ENCODE measurements at regions not wholly inside any gene's neighbourhood (a gene's known extent, or its start where the extent isn't known, plus 50 kb on each side); places are given as distances from the start of the nearest gene placed in this dataset.

DNA sequence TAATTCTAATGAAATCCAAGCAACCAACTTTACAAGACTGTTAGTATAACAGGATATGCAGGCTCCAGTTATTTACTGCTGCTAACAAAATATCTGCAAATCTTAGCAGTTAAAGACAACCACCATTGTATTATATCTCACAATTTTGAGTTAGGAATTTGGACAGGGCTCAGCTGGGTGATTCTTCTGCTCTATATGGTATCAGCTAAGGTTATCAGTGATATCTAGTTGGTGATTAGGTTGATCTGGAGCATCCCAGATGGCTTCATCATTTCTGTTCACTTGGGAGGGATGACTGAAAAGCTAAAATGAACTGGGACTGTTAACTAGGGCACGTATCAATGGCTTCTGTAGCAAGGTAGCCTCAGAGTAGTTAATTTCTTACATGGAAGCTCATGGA is 105.7 kb downstream of the MBL2 start:
- TF ChIP-seq, protein P1, sequence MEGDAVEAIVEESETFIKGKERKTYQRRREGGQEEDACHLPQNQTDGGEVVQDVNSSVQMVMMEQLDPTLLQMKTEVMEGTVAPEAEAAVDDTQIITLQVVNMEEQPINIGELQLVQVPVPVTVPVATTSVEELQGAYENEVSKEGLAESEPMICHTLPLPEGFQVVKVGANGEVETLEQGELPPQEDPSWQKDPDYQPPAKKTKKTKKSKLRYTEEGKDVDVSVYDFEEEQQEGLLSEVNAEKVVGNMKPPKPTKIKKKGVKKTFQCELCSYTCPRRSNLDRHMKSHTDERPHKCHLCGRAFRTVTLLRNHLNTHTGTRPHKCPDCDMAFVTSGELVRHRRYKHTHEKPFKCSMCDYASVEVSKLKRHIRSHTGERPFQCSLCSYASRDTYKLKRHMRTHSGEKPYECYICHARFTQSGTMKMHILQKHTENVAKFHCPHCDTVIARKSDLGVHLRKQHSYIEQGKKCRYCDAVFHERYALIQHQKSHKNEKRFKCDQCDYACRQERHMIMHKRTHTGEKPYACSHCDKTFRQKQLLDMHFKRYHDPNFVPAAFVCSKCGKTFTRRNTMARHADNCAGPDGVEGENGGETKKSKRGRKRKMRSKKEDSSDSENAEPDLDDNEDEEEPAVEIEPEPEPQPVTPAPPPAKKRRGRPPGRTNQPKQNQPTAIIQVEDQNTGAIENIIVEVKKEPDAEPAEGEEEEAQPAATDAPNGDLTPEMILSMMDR (IDR thresholded peaks at IDR 0.05) = no peak
- TF ChIP-seq POLR2A (IDR thresholded peaks at IDR 0.05) (no peak), POLR2AphosphoS5 (IDR thresholded peaks at IDR 0.05) (no peak)

All from upper lobe of left lung (tissue), 4 donors.